ENCODE measurements at regions not wholly inside any gene's neighbourhood (a gene's known extent, or its start where the extent isn't known, plus 50 kb on each side); places are given as distances from the start of the nearest gene placed in this dataset.

- no TSS peak for BruUV-seq (replicated peaks)
- CTCF ChIA-PET: no interaction called here
- Histone ChIP-seq H3K27ac (ENCODE audit: low read length) (no peak overlapping the region), H3K36me3 (ENCODE audit: control insufficient read depth, insufficient read depth, low read length) (no peaks in the 10 kb centered on the region), H3K27me3 (ENCODE audit: control insufficient read depth, insufficient read depth, low read length) (peaks cover 2% of the 10 kb centered on the region), H3K4me3 (ENCODE audit: low read depth in 2 of 2, low read length in 2 of 2) (no peak overlapping the region), H3K4me1 (ENCODE audit: control insufficient read depth, insufficient read depth, low read length) (no peaks in the 10 kb centered on the region), H3K9me3 (ENCODE audit: control insufficient read depth, insufficient read depth, low read depth, low read length) (no peaks in the 10 kb centered on the region)
- intact Hi-C loops (cut with micrococcal nuclease; ENCODE audit: unreplicated experiment) (no loop called here), in situ Hi-C loops (cut with HindIII; ENCODE audit: low pct_unique_long_range_greater_than_20kb, low sequenced_read_pairs) (no loop called here)
- TF ChIP-seq TCF7L2 (IDR thresholded peaks at IDR 0.05; ENCODE audit: low read depth, low read length) (no peak), REST (IDR thresholded peaks at IDR 0.05; ENCODE audit: insufficient read depth in 1 of 2, low read depth in 2 of 2, low read length in 1 of 2) (no peak), SIN3A (IDR thresholded peaks at IDR 0.05; ENCODE audit: borderline replicate concordance, insufficient read depth, low read depth, low read length) (no peak), CTCF (IDR thresholded peaks at IDR 0.05) (no peak), POLR2AphosphoS5 (IDR thresholded peaks at IDR 0.05; ENCODE audit: low read depth, low read length) (no peak)
- DNase-seq (ENCODE audit: low read depth, low spot score): no peak
- POLR2A ChIA-PET: interaction anchor here (0.7 kb wide), 1 partner anchor 113 kb away, joined by 4 read pairs; no protein-coding TSS in a partner anchor
- no peak for ATAC-seq
These were observed 199.3 kb upstream of the GRIK3 start for GRCh38 chr1:37233606-37234005.

- POLR2A ChIA-PET: no interaction called here
These were observed 200.7 kb upstream of the GRIK3 start for GRCh38 chr1:37234941-37235418.

More at GRCh38 chr1:37234941-37235418, 200.7 kb upstream of the GRIK3 start:
- Histone ChIP-seq H3K27me3 (ENCODE audit: control insufficient read depth, insufficient read depth, low read length) (peaks cover 2% of the 10 kb centered on the region; the same call in 1 of the 2 replicates), H3K36me3 (ENCODE audit: control insufficient read depth, insufficient read depth, low read length) (no peaks in the 10 kb centered on the region), H3K27ac (ENCODE audit: low read length) (no peak overlapping the region), H3K4me3 (ENCODE audit: low read depth in 2 of 2, low read length in 2 of 2) (no peak overlapping the region), H3K4me1 (ENCODE audit: control insufficient read depth, insufficient read depth, low read length) (no peaks in the 10 kb centered on the region), H3K9me3 (ENCODE audit: control insufficient read depth, insufficient read depth, low read depth, low read length) (no peaks in the 10 kb centered on the region)
- CTCF ChIA-PET: no interaction called here
- BruUV-seq (replicated peaks): no TSS peak
- TF ChIP-seq SIN3A (IDR thresholded peaks at IDR 0.05; ENCODE audit: borderline replicate concordance, insufficient read depth, low read depth, low read length) (no peak), TCF7L2 (IDR thresholded peaks at IDR 0.05; ENCODE audit: low read depth, low read length) (no peak), REST (IDR thresholded peaks at IDR 0.05; ENCODE audit: insufficient read depth in 1 of 2, low read depth in 2 of 2, low read length in 1 of 2) (no peak), POLR2AphosphoS5 (IDR thresholded peaks at IDR 0.05; ENCODE audit: low read depth, low read length) (no peak), CTCF (IDR thresholded peaks at IDR 0.05) (no peak)
- ATAC-seq: no peak
- in situ Hi-C loops (cut with HindIII; ENCODE audit: low pct_unique_long_range_greater_than_20kb, low sequenced_read_pairs) (no loop called here), intact Hi-C loops (cut with micrococcal nuclease; ENCODE audit: unreplicated experiment) (no loop called here)
- DNase-seq (ENCODE audit: low read depth, low spot score): no peak
